Left lung (tissue), 4 donors: ENCODE measurements at regions not wholly inside any gene's neighbourhood (a gene's known extent, or its start where the extent isn't known, plus 50 kb on each side); places are given as distances from the start of the nearest gene placed in this dataset.

Source experiments
- ATAC-seq: fragments of 200-7000 bp; cut with Tn5 transposase; one replicate; pipeline ENCODE4 v1.9.1; 2020; ENCODE audit warnings: moderate library complexity
- DNase-seq, 4 donors: peaks; one replicate each; pipeline ENCODE4 v3.0.0-alpha.2; 2013 to 2020
- H3K27ac ChIP-seq, 2 donors: fragments of 200-600 bp; sonication (generic) in 1 of 2; one replicate each; pipeline versions ENCODE4 v1.5.0 to v1.8.0; 2020 to 2021
- H3K27me3 ChIP-seq, 2 donors: fragments of 200-600 bp; sonication (generic) in 1 of 2; one replicate each; pipeline versions ENCODE4 v1.5.0 to v1.8.0; 2020 to 2021
- H3K36me3 ChIP-seq, 2 donors: fragments of 200-600 bp; sonication (generic) in 1 of 2; one replicate each; pipeline versions ENCODE4 v1.5.0 to v1.8.0; 2020 to 2021
- H3K4me1 ChIP-seq, 2 donors: fragments of 200-600 bp; one replicate each; pipeline ENCODE4 v1.8.0; 2021
- H3K4me3 ChIP-seq, 2 donors: fragments of 200-600 bp; sonication (generic) in 1 of 2; one replicate each; pipeline versions ENCODE4 v1.5.0 to v1.8.0; 2020 to 2021; ENCODE audit warnings: mild to moderate bottlenecking in 1 of 2
- H3K9me3 ChIP-seq, 2 donors: fragments of 200-600 bp; sonication (generic) in 1 of 2; one replicate each; pipeline versions ENCODE4 v1.5.0 to v1.8.0; 2020 to 2021
- CTCF ChIP-seq, 2 donors: fragments of 200-600 bp; sonication (generic) in 1 of 2; IDR thresholded peaks; one replicate each; pipeline versions ENCODE4 v1.5.0 to v1.8.0; 2021; ENCODE audit warnings: antibody characterized with exemption in 2 of 2
- intact Hi-C, 2 donors: fragments of 100-400 bp; cut with DNase I; formaldehyde crosslinking; loops; one replicate each; pipeline versions ENCODE4 v1.11.2 to v1.14.2; 2022
- donor health status: DM: no; HTN: yes; CAD: no.
- donor health status: DM: no; HTN: no; CAD: no.

DNA sequence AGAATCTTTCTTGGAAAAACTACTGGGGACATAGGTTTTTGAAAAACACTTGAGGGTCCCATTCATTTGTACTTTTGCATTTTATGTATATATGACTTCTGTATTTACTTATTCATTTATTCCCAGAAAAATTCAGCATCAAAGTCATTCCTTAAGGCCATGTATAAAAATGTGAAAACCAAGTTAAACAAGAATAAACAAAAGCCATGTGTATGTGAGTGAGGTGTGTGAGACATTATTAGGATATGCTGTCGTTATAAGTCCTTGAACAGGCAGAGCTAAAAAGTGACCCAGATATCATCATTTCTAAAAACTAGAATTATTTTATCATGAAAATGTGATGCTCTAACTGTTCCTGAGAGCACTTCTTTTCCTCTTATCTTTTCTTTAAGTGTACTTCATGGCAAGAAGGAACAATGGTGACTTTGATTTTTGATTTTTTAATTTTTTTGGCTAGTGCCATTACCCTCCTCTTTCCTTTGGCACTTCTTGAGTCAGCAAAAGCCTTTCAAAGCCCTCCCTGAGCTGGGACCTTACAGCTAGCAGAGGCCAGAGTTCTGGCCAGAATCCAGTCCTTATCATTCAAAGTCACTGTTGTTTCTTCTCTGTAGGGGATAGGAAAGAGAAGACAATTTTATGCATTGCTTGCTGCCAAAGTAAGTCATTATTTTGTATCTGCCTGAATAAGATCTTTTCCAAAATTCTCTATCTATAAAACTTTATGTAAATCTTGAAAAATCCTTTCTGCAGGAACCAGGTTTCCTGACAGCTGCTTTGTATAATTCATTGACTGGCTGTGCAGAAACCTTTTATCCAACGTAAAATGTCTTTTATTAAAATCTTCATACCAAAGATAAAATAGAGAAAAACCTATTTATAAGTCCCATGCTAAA lies 419.7 kb upstream of the PRICKLE1 start:
- ATAC-seq = peak; percentile 21
- TF ChIP-seq CTCF (IDR thresholded peaks at IDR 0.05) = no peak
- DNase-seq = peak in 1 of 4 donors; percentile 19
- Histone ChIP-seq H3K27me3 (no peaks in the 10 kb centered on the region), H3K4me1 (no peaks in the 10 kb centered on the region), H3K9me3 (no peaks in the 10 kb centered on the region), H3K27ac (no peak overlapping the region), H3K36me3 (no peaks in the 10 kb centered on the region), H3K4me3 (no peak overlapping the region)
- intact Hi-C loops = no loop called here

DNA sequence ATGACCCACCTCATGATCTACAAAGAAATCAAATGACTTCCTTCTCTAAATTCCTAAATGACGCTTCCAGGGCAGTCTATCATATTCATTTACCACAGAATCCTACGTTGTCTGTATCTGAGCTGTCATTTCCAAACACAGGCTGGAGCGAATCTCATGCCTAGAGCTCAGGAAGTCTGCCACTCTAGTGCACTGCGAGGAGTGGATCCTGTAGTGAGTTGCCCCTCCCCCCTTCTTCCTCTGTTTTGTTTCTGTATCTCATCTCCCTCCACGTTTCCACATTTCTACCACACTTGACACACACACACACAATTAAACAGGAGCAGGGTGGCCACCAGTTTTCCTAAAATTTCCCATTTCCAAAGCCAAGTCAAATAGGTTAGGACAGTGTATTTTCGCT lies 415.4 kb upstream of the PRICKLE1 start:
- H3K9me3 ChIP-seq = no peaks in the 10 kb centered on the region
- H3K4me3 ChIP-seq = no peak overlapping the region
- H3K4me1 ChIP-seq = no peaks in the 10 kb centered on the region
- TF ChIP-seq CTCF (IDR thresholded peaks at IDR 0.05) = no peak
- no peaks in the 10 kb centered on the region for H3K27me3 ChIP-seq
- H3K27ac ChIP-seq = no peak overlapping the region
- no peaks in the 10 kb centered on the region for H3K36me3 ChIP-seq
- no peak for ATAC-seq
- intact Hi-C loops = no loop called here
- no peak for DNase-seq

DNA sequence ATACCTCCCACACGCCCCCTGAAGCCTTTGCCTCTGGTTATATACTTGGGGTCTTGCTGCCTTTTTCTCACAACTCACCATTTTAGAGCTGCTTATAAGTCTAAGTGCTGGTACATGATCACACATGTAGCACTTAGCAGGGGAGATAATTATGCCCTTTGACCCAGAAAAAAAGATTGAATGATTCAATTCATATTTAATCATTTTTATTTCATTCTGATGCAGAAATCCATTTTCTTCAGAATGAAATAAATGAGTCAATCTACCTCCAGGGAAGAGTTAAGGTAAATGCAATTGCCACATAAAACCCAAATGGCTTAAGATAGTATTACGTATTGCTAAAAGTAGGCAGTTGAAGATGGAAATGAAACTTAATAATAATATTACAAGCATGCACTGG lies 414.6 kb upstream of the PRICKLE1 start:
- Histone ChIP-seq H3K9me3 (no peaks in the 10 kb centered on the region), H3K4me1 (no peaks in the 10 kb centered on the region), H3K27ac (no peak overlapping the region), H3K36me3 (no peaks in the 10 kb centered on the region), H3K4me3 (no peak overlapping the region), H3K27me3 (no peaks in the 10 kb centered on the region)
- ATAC-seq (no peak), DNase-seq (no peak)
- intact Hi-C loops = no loop called here
- TF ChIP-seq CTCF (IDR thresholded peaks at IDR 0.05) = no peak

GRCh38 chr12:42996869-42997431 lies 407.4 kb upstream of the PRICKLE1 start:
- no peaks in the 10 kb centered on the region for H3K4me1 ChIP-seq
- H3K4me3 ChIP-seq = no peak overlapping the region
- intact Hi-C loops = no loop called here
- no peak for ATAC-seq
- H3K27ac ChIP-seq = no peak overlapping the region
- no peaks in the 10 kb centered on the region for H3K36me3 ChIP-seq
- DNase-seq = no peak
- TF ChIP-seq CTCF (IDR thresholded peaks at IDR 0.05) = no peak
- H3K27me3 ChIP-seq = no peaks in the 10 kb centered on the region
- peaks cover 0 to 4% of the 10 kb centered on the region in 2 donors for H3K9me3 ChIP-seq

GRCh38 chr12:42992826-42993225 lies 403.3 kb upstream of the PRICKLE1 start:
- Histone ChIP-seq H3K36me3 (no peaks in the 10 kb centered on the region), H3K4me3 (no peak overlapping the region), H3K27me3 (no peaks in the 10 kb centered on the region), H3K4me1 (no peaks in the 10 kb centered on the region), H3K9me3 (peaks cover 0 to 4% of the 10 kb centered on the region in 2 donors), H3K27ac (no peak overlapping the region)
- no peak for TF ChIP-seq CTCF (IDR thresholded peaks at IDR 0.05)
- intact Hi-C loops = no loop called here
- DNase-seq (no peak), ATAC-seq (no peak)
